Thyroid gland (tissue), 4 donors: ENCODE measurements at regions not wholly inside any gene's neighbourhood (a gene's known extent, or its start where the extent isn't known, plus 50 kb on each side); places are given as distances from the start of the nearest gene placed in this dataset.
"Not testable (repeated sequence)": the region's sequence is repeated elsewhere in the genome, so short reads cannot be mapped to it uniquely, and the experiment has no call there.

Experiments
- DNase-seq, 2 donors: peaks; one replicate each; pipeline ENCODE4 v3.0.0-alpha.2; 2019
- H3K27ac ChIP-seq, 3 donors: fragments of 200-600 bp; sonication (generic); 1 replicate in 2 of 3; 2 replicates in 1 of 3; pipeline ENCODE4 v1.5.1; 2016 to 2019; ENCODE audit warnings: mild to moderate bottlenecking in 1 of 3, moderate library complexity in 1 of 3
- H3K27me3 ChIP-seq: fragments of 200-600 bp; sonication (generic); one replicate; pipeline ENCODE4 v1.5.1; 2019
- H3K36me3 ChIP-seq, 2 donors: fragments of 200-600 bp; sonication (generic); one replicate each; pipeline ENCODE4 v1.5.1; 2016 to 2019
- H3K4me1 ChIP-seq, 2 donors: fragments of 200-600 bp; sonication (generic); one replicate each; pipeline ENCODE4 v1.5.1; 2017 to 2019
- H3K4me3 ChIP-seq, 3 donors: fragments of 200-600 bp; sonication (generic); replicated peaks in 1 of 3; 1 replicate in 2 of 3; 2 replicates in 1 of 3; pipeline ENCODE4 v1.5.1; 2016; ENCODE audit warnings: mild to moderate bottlenecking in 1 of 3
- H3K9me3 ChIP-seq: fragments of 200-600 bp; sonication (generic); one replicate; pipeline ENCODE4 v1.5.1; 2017
- CTCF ChIP-seq, 6 experiments: fragments of 200-600 bp in 3 of 6; fragments of 450-650 bp in 3 of 6; sonication (generic) in 3 of 6; IDR thresholded peaks; one replicate each; pipeline ENCODE4 v1.5.1; 2016 to 2019; ENCODE audit warnings: antibody characterized with exemption in 6 of 6, mild to moderate bottlenecking in 2 of 6, inconsistent platforms in 1 of 6, moderate library complexity in 1 of 6
- POLR2A ChIP-seq, 2 donors: fragments of 450-650 bp; IDR thresholded peaks; one replicate each; pipeline ENCODE4 v1.6.1; 2017; ENCODE audit warnings: antibody characterized with exemption in 2 of 2, mild to moderate bottlenecking in 2 of 2, moderate library complexity in 1 of 2
- WGBS, 2 donors: methylation state at CpG; one replicate each; pipeline ENCODE4 v1.1.5; 2017; 5-methylcytosine and 5-hydroxymethylcytosine counted together
- intact Hi-C: fragments of 100-400 bp; cut with DNase I; formaldehyde crosslinking; loops from one replicate; pipeline ENCODE4 v1.15.1; 2023

- Histone ChIP-seq H3K27ac (no peak overlapping the region), H3K9me3 (no peaks in the 10 kb centered on the region), H3K27me3 (no peaks in the 10 kb centered on the region), H3K4me1 (no peaks in the 10 kb centered on the region), H3K4me3 (no peak overlapping the region), H3K36me3 (no peaks in the 10 kb centered on the region)
- no peak for TF ChIP-seq CTCF (IDR thresholded peaks at IDR 0.05)
- TF ChIP-seq POLR2A (IDR thresholded peaks at IDR 0.05), result no peak
- intact Hi-C loops, result no loop called here
- no peak for DNase-seq
- WGBS, 2 donors, result 51 to 55% methylated on average over 1 of the region's 1 CpG
These were observed 150.5 kb upstream of the GRIK3 start for GRCh38 chr1:37184789-37185188.

GRCh38 chr1:37186246-37186756 is 152.0 kb upstream of the GRIK3 start:
- no peaks in the 10 kb centered on the region for H3K27me3 ChIP-seq
- no peak overlapping the region for H3K4me3 ChIP-seq
- H3K36me3 ChIP-seq, result no peaks in the 10 kb centered on the region
- H3K9me3 ChIP-seq, result no peaks in the 10 kb centered on the region
- TF ChIP-seq POLR2A (IDR thresholded peaks at IDR 0.05) (no peak), CTCF (IDR thresholded peaks at IDR 0.05) (no peak)
- intact Hi-C loops, result no loop called here
- H3K27ac ChIP-seq, result no peak overlapping the region
- DNase-seq, result no peak
- WGBS, 2 donors, result 85 to 90% methylated on average over 1 of the region's 1 CpG
- H3K4me1 ChIP-seq, result no peaks in the 10 kb centered on the region

GRCh38 chr1:37189111-37189510 is 154.8 kb upstream of the GRIK3 start:
- DNase-seq, result no peak
- H3K4me3 ChIP-seq, result no peak overlapping the region
- WGBS, 2 donors, result 9 to 22% methylated on average over 3 of the region's 3 CpGs
- H3K4me1 ChIP-seq, result no peaks in the 10 kb centered on the region
- intact Hi-C loops, result no loop called here
- no peaks in the 10 kb centered on the region for H3K27me3 ChIP-seq
- no peak overlapping the region for H3K27ac ChIP-seq
- no peaks in the 10 kb centered on the region for H3K36me3 ChIP-seq
- H3K9me3 ChIP-seq, result no peaks in the 10 kb centered on the region
- TF ChIP-seq POLR2A (IDR thresholded peaks at IDR 0.05) (no peak), CTCF (IDR thresholded peaks at IDR 0.05) (no peak)

GRCh38 chr1:37197411-37197810 is 163.1 kb upstream of the GRIK3 start:
- TF ChIP-seq CTCF (IDR thresholded peaks at IDR 0.05) (no peak), POLR2A (IDR thresholded peaks at IDR 0.05) (no peak)

GRCh38 chr1:37214305-37214704 is 180.0 kb upstream of the GRIK3 start:
- H3K9me3 ChIP-seq, intact Hi-C loops, H3K4me3 ChIP-seq, H3K4me1 ChIP-seq, H3K27ac ChIP-seq, DNase-seq, H3K36me3 ChIP-seq, H3K27me3 ChIP-seq: not testable (repeated sequence)
- WGBS, 2 donors, result 53% methylated on average over 5 of the region's 5 CpGs

More at GRCh38 chr1:37197411-37197810, 163.1 kb upstream of the GRIK3 start:
- no peaks in the 10 kb centered on the region for H3K27me3 ChIP-seq
- no peaks in the 10 kb centered on the region for H3K4me1 ChIP-seq
- H3K9me3 ChIP-seq, result no peaks in the 10 kb centered on the region
- H3K36me3 ChIP-seq, result no peaks in the 10 kb centered on the region
- intact Hi-C loops, result no loop called here
- H3K27ac ChIP-seq, result no peak overlapping the region
- no peak overlapping the region for H3K4me3 ChIP-seq
- 55 to 71% methylated on average over 3 of the region's 3 CpGs for WGBS, 2 donors
- no peak for DNase-seq

GRCh38 chr1:37233606-37234005 is 199.3 kb upstream of the GRIK3 start:
- 94 to 100% methylated on average over 1 to 2 of the region's 2 CpGs for WGBS, 2 donors
- Histone ChIP-seq H3K27ac (no peak overlapping the region), H3K27me3 (no peaks in the 10 kb centered on the region), H3K36me3 (no peaks in the 10 kb centered on the region), H3K4me1 (no peaks in the 10 kb centered on the region), H3K4me3 (no peak overlapping the region), H3K9me3 (no peaks in the 10 kb centered on the region)
- TF ChIP-seq CTCF (IDR thresholded peaks at IDR 0.05), result no peak
- TF ChIP-seq POLR2A (IDR thresholded peaks at IDR 0.05), result no peak
- intact Hi-C loops, result no loop called here
- DNase-seq, result no peak
